Hepatocyte (in vitro differentiated cells): ENCODE measurements at regions not wholly inside any gene's neighbourhood (a gene's known extent, or its start where the extent isn't known, plus 50 kb on each side); places are given as distances from the start of the nearest gene placed in this dataset.

Source experiments
- EZH2 ChIP-seq: fragments of 200-600 bp; sonication (generic); IDR thresholded peaks from 2 replicates; pipeline ENCODE4 v1.6.1; 2016; ENCODE audit warnings: antibody characterized with exemption, mild to moderate bottlenecking, borderline replicate concordance
- TF ChIP-seq, protein P1 (sequence below): fragments of 200-600 bp; sonication (generic); IDR thresholded peaks from 2 replicates; pipeline ENCODE4 v1.5.1; 2016; ENCODE audit warnings: antibody characterized with exemption, mild to moderate bottlenecking; ENCODE audit not compliant: poor library complexity

- TF ChIP-seq EZH2, result no peak
- TF ChIP-seq, protein P1, sequence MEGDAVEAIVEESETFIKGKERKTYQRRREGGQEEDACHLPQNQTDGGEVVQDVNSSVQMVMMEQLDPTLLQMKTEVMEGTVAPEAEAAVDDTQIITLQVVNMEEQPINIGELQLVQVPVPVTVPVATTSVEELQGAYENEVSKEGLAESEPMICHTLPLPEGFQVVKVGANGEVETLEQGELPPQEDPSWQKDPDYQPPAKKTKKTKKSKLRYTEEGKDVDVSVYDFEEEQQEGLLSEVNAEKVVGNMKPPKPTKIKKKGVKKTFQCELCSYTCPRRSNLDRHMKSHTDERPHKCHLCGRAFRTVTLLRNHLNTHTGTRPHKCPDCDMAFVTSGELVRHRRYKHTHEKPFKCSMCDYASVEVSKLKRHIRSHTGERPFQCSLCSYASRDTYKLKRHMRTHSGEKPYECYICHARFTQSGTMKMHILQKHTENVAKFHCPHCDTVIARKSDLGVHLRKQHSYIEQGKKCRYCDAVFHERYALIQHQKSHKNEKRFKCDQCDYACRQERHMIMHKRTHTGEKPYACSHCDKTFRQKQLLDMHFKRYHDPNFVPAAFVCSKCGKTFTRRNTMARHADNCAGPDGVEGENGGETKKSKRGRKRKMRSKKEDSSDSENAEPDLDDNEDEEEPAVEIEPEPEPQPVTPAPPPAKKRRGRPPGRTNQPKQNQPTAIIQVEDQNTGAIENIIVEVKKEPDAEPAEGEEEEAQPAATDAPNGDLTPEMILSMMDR, result no peak
Measured at GRCh38 chr17:77801545-77802332, 156.8 kb upstream of the TNRC6C start.
